HG03159 (cell line): ENCODE measurements at regions not wholly inside any gene's neighbourhood (a gene's known extent, or its start where the extent isn't known, plus 50 kb on each side); places are given as distances from the start of the nearest gene placed in this dataset.
A peak's percentile ranks its signal among the peaks of the same experiment; 100 is the strongest.

Source experiments
- ATAC-seq: cut with Tn5 transposase; IDR thresholded peaks from one replicate; pipeline ENCODE4 v1.9.1; 2021; ENCODE audit warnings: mild to moderate bottlenecking, moderate library complexity; ENCODE audit not compliant: unreplicated experiment

GRCh38 chr5:82353522-82353921, 75.4 kb upstream of the RPS23 start:
- ATAC-seq, result no peak

- peak; percentile 6 for ATAC-seq
Observed at GRCh38 chr5:82352146-82352791, 74.1 kb upstream of the RPS23 start.

GRCh38 chr5:82351754-82352145, 73.6 kb upstream of the RPS23 start:
- ATAC-seq, result peak; percentile 80

GRCh38 chr5:82351297-82351696, 73.1 kb upstream of the RPS23 start:
- ATAC-seq, result no peak

- no peak for ATAC-seq
Observed at GRCh38 chr5:82349652-82350051, 71.5 kb upstream of the RPS23 start.

- no peak for ATAC-seq
Observed at GRCh38 chr5:82348784-82349425, 70.8 kb upstream of the RPS23 start.

GRCh38 chr5:82347201-82347865, 69.2 kb upstream of the RPS23 start:
- no peak for ATAC-seq

- no peak for ATAC-seq
Observed at GRCh38 chr5:82346399-82347165, 68.4 kb upstream of the RPS23 start.

- ATAC-seq, result no peak
Observed at GRCh38 chr5:82345108-82345507, 67.0 kb upstream of the RPS23 start.

GRCh38 chr5:82341325-82341724, 63.2 kb upstream of the RPS23 start:
- ATAC-seq, result no peak

- no peak for ATAC-seq
Observed at GRCh38 chr5:82340799-82341198, 62.6 kb upstream of the RPS23 start.

GRCh38 chr5:82339792-82340191, 61.6 kb upstream of the RPS23 start:
- no peak for ATAC-seq

GRCh38 chr5:82338771-82339373, 60.7 kb upstream of the RPS23 start:
- ATAC-seq, result no peak

- ATAC-seq, result no peak
Observed at GRCh38 chr5:82336959-82337351, 58.8 kb upstream of the RPS23 start.

- ATAC-seq, result no peak
Observed at GRCh38 chr5:82336226-82336958, 58.2 kb upstream of the RPS23 start.

- no peak for ATAC-seq
Observed at GRCh38 chr5:82335806-82336205, 57.7 kb upstream of the RPS23 start.

- ATAC-seq, result no peak
Observed at GRCh38 chr5:82334856-82335255, 56.7 kb upstream of the RPS23 start.

- ATAC-seq, result no peak
Observed at GRCh38 chr5:82334085-82334692, 56.0 kb upstream of the RPS23 start.

GRCh38 chr5:82332886-82333615, 54.9 kb upstream of the RPS23 start:
- ATAC-seq, result no peak
